ENCODE measurements at regions not wholly inside any gene's neighbourhood (a gene's known extent, or its start where the extent isn't known, plus 50 kb on each side); places are given as distances from the start of the nearest gene placed in this dataset.
"Not testable (repeated sequence)": the region's sequence is repeated elsewhere in the genome, so short reads cannot be mapped to it uniquely, and the experiment has no call there.

DNA sequence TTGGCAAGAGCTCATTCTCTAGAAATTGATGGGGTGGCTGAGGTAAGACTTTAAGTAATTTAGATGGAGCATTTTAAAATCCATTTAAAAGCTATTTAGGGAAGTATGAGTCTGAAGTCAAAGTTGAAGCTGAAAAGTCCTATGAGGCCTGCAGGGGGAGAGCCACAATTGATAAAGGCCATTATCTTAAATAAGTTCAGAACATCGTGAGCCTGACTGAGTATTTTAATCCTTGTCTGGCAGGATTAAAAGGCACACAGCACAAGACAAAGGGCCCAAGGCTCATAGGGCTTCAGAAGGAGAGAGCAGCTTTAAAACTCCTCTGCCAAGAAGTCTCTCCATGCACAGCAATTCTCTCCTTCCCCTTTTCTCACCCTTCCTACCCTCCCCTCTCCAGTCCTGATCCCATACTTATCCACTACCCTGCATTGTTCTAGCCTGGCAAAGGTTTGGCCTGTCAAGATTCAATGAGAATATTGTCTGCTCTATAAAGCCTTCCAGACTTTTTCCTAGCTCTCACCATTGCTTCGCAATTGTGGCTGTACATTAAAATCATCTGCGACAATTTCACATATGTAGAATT, 1312.9 kb downstream of the FAM181B start:
- no peak for DNase-seq (ENCODE audit: low spot score)

DNA sequence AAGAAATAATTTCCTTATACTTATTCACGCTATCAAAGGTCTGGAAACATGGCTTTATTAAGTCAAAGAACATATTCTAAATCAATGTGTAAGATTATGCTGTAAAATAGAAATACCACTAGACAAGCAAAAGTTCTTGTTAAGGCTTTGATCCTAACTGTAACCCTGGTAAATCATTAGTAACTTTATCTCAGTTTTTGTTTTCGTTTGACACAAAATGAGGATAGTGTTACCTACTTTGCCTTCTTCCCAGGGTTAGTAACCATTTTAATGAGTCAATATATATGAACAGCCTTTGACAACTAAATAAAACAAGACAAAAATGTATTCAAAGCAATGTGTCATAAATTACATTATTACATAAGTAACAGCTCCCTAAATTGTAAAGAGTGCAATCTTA, 1336.3 kb downstream of the FAM181B start:
- no peak for DNase-seq (ENCODE audit: low spot score)

DNA sequence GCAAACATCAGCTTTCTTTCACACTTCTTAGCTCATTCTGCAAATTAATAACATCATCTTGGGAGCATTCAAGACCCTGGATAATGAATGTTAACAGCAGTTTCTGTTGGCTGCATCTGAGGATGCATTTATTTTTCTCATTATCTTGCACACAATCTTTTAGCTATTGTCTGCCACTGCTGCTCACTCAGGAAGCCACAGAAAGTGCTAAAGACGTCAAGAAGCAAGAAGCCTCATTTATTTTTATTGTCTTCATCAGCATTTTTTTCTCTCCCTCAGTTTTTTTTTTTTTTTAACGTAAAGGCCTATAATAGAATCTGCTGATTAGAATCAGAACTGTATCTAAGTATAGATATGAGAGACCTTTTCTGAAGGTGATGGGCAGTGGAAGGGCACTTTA, 1339.4 kb downstream of the FAM181B start:
- DNase-seq (ENCODE audit: low spot score): no peak

GRCh38 chr11:81388326-81388725, 1345.3 kb downstream of the FAM181B start:
- no peak for DNase-seq (ENCODE audit: low spot score)

DNA sequence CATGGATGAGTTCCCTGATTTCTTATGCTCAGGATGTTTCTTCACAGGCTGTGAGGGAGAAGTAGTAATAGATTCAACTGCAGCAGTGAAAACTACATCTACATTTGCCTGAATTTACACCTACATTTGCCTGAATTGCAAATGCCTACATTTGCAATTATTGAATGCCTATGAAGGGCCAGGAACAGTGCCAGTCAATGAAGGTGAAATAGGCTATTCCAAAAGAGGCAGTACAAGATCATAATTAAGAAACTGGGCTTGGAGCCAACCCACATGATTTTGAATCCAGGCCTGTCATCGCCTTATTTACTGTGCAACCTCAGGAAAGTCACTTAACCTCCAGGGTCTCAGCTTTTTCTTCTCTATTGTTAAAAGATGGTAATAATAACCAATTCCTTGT, 1353.3 kb downstream of the FAM181B start:
- DNase-seq (ENCODE audit: low spot score): no peak

DNA sequence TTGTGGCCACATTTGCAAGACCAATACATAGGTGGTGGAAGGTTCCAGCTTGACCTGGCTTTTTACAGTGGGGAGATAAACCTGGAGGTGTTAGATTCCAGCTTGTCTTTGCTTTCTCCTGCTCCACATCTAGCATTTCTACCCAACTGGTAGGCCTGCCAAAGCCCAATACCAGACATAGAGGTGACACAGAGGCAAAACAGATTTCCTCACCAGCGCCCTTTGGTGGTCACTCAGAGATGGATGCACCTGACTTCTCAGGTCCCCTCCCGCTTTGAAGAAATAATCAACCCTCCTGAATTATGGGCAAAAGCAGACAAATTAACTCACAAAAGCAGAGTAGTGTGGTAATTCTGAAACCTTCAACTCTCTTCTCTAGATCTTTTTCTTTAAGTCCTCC, 1356.2 kb downstream of the FAM181B start:
- DNase-seq (ENCODE audit: low spot score): no peak

GRCh38 chr11:81373986-81374385, 1359.7 kb downstream of the FAM181B start:
- no peak for DNase-seq (ENCODE audit: low spot score)

- no peak for DNase-seq (ENCODE audit: low spot score)
Measured at GRCh38 chr11:81368192-81368591, 1365.5 kb downstream of the FAM181B start.

GRCh38 chr11:81365496-81365895, 1368.2 kb downstream of the FAM181B start:
- DNase-seq (ENCODE audit: low spot score): no peak

- DNase-seq (ENCODE audit: low spot score): no peak
Measured at GRCh38 chr11:81359476-81359875, 1374.2 kb downstream of the FAM181B start.

DNA sequence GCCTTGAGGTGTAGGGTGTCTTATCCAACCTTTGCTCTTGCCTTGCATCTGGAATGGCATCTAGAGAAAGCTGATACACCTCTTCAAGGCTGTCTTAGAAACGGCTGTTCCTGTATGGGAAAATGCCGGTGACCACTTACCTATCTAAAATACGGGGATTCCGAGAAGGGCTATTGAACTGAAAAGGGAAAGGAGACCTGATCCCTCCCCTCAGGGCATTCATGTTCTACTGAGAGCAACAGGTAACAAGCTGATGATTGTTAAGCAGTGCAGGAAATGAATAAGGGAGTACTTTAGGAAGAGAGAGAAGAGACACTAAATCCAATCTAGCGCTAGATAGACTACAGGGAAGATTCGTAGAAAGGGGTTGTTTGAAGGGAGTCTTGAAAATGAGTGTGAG, 1388.1 kb downstream of the FAM181B start:
- no peak for DNase-seq (ENCODE audit: low spot score)

DNA sequence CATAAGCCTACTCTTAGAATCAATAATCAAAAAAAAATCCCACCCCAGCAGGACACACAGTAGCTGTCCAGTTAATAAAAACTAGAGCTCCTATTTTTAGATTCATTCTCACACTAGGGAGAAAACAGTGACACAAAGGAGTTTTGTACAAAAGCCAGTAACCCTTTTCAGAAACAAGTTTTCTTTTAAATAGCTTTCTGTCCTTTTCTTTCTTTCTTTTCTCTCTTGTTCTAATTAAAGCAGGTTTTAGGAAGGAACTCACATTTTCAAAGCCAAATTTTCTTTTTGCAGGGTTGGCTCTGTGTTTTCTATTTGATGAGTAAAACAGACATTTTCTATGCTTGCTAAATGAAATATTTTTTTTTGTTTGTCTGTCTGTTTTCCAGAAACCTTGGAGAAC, 1390.7 kb downstream of the FAM181B start:
- no peak for DNase-seq (ENCODE audit: low spot score)

GRCh38 chr11:81340225-81340624, 1393.4 kb downstream of the FAM181B start:
- DNase-seq (ENCODE audit: low spot score): no peak

GRCh38 chr11:81339521-81339920, 1394.1 kb downstream of the FAM181B start:
- no peak for DNase-seq (ENCODE audit: low spot score)

DNA sequence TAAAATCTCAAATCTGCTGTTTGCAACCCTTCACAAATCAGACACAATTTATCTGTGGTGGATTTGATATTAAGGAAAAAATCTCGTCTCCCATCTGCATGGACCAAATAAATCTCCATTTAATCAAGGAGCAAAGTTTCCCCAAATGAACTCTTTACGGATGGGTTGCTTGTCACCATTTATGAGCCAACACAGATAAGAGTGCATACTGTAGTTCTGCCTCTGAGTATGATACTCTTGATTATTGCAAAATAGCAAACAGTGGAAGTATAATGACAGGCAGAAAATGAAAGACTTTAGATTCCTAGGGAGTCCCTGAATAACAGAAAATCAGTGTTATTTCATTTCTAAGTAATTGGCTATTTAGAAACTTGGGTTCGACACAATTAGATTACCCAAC, 1395.9 kb downstream of the FAM181B start:
- DNase-seq (ENCODE audit: low spot score): no peak

DNA sequence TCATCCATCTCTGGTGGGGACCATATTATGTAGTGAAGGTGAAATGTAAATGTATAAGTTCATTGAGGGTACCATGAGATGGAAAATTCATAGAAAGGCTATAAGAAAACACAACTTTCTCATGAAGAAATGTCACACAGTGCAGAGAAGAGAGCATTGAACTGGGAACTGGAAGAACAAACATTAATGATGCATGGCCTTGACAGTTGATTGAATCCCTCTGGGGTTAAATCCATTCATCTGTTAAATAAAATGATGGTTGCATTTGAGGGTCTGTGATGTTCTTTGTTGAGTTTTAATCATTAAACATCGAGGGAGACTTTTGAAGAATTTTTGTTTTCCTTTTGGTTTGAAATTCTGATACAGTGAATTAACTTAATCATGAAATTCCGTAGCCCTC, 1401.4 kb downstream of the FAM181B start:
- no peak for DNase-seq (ENCODE audit: low spot score)

DNA sequence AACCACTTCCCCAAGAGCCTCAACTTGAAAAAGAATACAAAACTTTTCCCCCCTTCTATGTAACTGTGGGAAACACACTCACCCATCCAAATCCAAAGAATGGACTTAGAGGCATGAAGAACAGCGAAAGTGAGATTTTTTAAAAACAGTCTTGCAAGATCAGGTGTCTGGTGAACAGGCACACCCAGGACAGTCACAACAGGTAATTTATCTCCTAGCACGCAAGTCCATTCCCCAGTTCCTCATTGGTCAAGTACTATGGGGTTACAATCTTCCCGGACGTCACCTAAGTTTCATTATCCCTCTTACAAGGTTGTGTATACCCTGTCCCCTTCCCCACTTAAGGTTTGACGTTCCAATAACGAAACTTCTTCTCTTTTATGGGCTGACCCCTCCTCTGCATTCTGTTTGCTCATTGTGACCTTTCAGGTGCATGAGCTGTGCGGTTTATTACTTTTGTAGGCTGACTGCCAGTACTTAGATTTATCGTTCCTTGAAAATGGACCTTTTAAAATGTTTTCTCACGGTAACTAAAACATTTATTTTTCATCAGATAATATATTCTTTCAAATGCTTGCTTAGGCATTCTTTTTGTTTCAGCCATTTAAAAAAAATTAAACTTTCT, 1401.9 kb downstream of the FAM181B start:
- DNase-seq (ENCODE audit: low spot score): no peak

- DNase-seq (ENCODE audit: low spot score): no peak
Measured at GRCh38 chr11:81331088-81331487, 1402.6 kb downstream of the FAM181B start.

DNA sequence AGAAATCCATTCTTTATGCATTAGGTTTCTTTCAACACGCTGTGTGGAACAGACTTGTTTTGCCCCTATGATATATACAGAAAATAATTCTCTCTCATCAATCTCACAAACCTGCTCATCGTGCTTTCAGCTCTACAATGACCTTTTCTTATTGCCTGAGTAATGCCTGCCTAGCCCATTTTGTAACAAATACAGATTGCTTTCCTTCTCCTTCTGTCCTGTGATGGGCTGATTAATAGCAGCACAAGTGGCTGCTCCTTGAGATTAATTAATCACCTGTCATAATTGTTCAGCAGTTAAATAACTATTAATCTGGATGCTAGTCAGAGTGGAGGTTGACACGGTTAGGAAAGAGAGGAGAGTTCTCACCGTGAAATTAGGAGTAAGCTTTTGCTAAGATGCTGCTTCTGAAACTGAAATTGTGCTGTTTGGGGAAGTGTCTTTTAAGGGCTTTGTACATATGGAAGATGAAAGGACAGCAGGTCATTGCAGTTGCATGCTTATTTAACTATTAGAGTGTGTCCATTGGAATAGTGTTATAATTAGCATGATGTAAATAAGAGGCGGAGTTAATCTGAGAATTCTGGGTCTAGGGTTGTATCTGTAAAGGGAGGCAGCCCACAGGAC, 1430.5 kb downstream of the FAM181B start:
- DNase-seq (ENCODE audit: low spot score): no peak

- no peak for DNase-seq (ENCODE audit: low spot score)
Measured at GRCh38 chr11:81301166-81301830, 1432.4 kb downstream of the FAM181B start.

DNA sequence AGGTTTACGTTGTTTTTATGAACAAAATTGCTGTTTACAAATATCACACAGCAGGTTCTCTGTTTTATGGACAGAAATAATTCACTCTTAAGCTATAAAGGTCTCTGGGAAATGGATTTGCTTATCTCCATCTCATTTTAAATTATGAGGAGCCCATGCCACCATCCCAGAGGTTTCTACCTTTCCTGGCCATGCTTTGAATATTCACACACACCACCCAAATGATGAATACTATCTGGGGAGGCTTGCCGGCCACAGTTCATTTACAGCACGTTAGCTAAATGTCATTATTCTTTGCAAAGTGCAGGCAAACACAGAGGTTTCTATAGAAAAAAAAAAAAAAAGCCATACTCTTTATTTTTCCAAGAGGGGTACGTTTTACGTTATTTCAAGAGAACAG, 1446.7 kb downstream of the FAM181B start:
- no peak for DNase-seq (ENCODE audit: low spot score)

GRCh38 chr11:81286550-81286949, 1447.1 kb downstream of the FAM181B start:
- DNase-seq (ENCODE audit: low spot score): no peak

GRCh38 chr11:81280228-81280627, 1453.4 kb downstream of the FAM181B start:
- DNase-seq (ENCODE audit: low spot score): not testable (repeated sequence)
